ENCODE measurements at regions not wholly inside any gene's neighbourhood (a gene's known extent, or its start where the extent isn't known, plus 50 kb on each side); places are given as distances from the start of the nearest gene placed in this dataset.

GRCh38 chr3:196140224-196140623 lies 58.3 kb upstream of the TFRC start:
- Histone ChIP-seq H3K36me3 (ENCODE audit: control insufficient read depth in 2 of 2, insufficient read depth in 1 of 2, low read length in 2 of 2) (no peaks in the 10 kb centered on the region), H3K27ac (ENCODE audit: extremely low read depth, low read depth, low read length) (no peak overlapping the region), H3K9me3 (ENCODE audit: control insufficient read depth, insufficient read depth, low read depth, low read length) (no peaks in the 10 kb centered on the region), H3K4me3 (ENCODE audit: low read depth, low read length) (no peak overlapping the region), H3K4me1 (ENCODE audit: control insufficient read depth, insufficient read depth, low read length) (no peaks in the 10 kb centered on the region)
- TF ChIP-seq TSHZ1 (tag by site-specific recombination; IDR thresholded peaks at IDR 0.05; ENCODE audit: borderline replicate concordance) (no peak), ZFHX2 (tag by site-specific recombination; conservative IDR thresholded peaks at IDR 0.05) (peak; percentile 46; the same call in 1 of the 2 replicates), EGR2 (tag by site-specific recombination; IDR thresholded peaks at IDR 0.05; ENCODE audit: low read depth) (peak; percentile 68)
- POLR2A ChIA-PET, result no interaction called here
- CTCF ChIA-PET, result no interaction called here

- ChIA-PET POLR2A (no interaction called here), CTCF (no interaction called here)
- Histone ChIP-seq H3K27ac (ENCODE audit: extremely low read depth, low read depth, low read length) (no peak overlapping the region), H3K4me3 (ENCODE audit: low read depth, low read length) (no peak overlapping the region), H3K36me3 (ENCODE audit: control insufficient read depth in 2 of 2, insufficient read depth in 1 of 2, low read length in 2 of 2) (no peaks in the 10 kb centered on the region), H3K9me3 (ENCODE audit: control insufficient read depth, insufficient read depth, low read depth, low read length) (no peaks in the 10 kb centered on the region), H3K4me1 (ENCODE audit: control insufficient read depth, insufficient read depth, low read length) (no peaks in the 10 kb centered on the region)
- TF ChIP-seq ZFHX2 (tag by site-specific recombination; conservative IDR thresholded peaks at IDR 0.05) (0 out of 2 replicates have a peak, but pooled peaks have one; percentile 9), KLF10 (tag by site-specific recombination; IDR thresholded peaks at IDR 0.05) (no peak), INSM2 (tag by site-specific recombination; IDR thresholded peaks at IDR 0.05) (no peak), ZNF560 (tag by site-specific recombination; IDR thresholded peaks at IDR 0.05; ENCODE audit: borderline replicate concordance) (no peak), ZNF132 (tag by site-specific recombination; IDR thresholded peaks at IDR 0.05; ENCODE audit: borderline replicate concordance) (no peak), ZNF747 (tag by site-specific recombination; IDR thresholded peaks at IDR 0.05) (no peak), BCL11A (tag by site-specific recombination; IDR thresholded peaks at IDR 0.05; ENCODE audit: low read depth) (no peak), ZNF548 (tag by site-specific recombination; IDR thresholded peaks at IDR 0.05) (0 out of 2 replicates have a peak, but pooled peaks have one; percentile 36), ZNF596 (tag by site-specific recombination; IDR thresholded peaks at IDR 0.05) (no peak), ZNF398 (tag by site-specific recombination; IDR thresholded peaks at IDR 0.05) (no peak), ZNF510 (tag by site-specific recombination; IDR thresholded peaks at IDR 0.05; ENCODE audit: insufficient replicate concordance) (no peak), ZNF335 (tag by site-specific recombination; conservative IDR thresholded peaks at IDR 0.05) (0 out of 2 replicates have a peak, but pooled peaks have one; percentile 1)
Measured at GRCh38 chr3:196139281-196139680, 57.4 kb upstream of the TFRC start.

Data from HEK293 (cell line).